Gastroesophageal sphincter (tissue), 4 donors: ENCODE measurements at regions not wholly inside any gene's neighbourhood (a gene's known extent, or its start where the extent isn't known, plus 50 kb on each side); places are given as distances from the start of the nearest gene placed in this dataset.

Source experiments
- ATAC-seq: fragments of 150-250 bp; one replicate; pipeline ENCODE4 v1.9.1; 2016; ENCODE audit warnings: mild to moderate bottlenecking, moderate library complexity
- H3K27ac ChIP-seq, 4 donors: fragments of 200-600 bp; sonication (generic) in 3 of 4; 1 replicate in 3 of 4; 2 replicates in 1 of 4; pipeline ENCODE4 v1.5.1; 2016 to 2019
- H3K27me3 ChIP-seq: fragments of 200-600 bp; sonication (generic); one replicate; pipeline ENCODE4 v1.5.1; 2019
- H3K36me3 ChIP-seq, 2 donors: fragments of 200-600 bp; sonication (generic); one replicate each; pipeline ENCODE4 v1.5.1; 2019; ENCODE audit warnings: control low read depth in 1 of 2
- H3K4me1 ChIP-seq, 3 donors: fragments of 200-600 bp; sonication (generic); 1 replicate in 2 of 3; 2 replicates in 1 of 3; pipeline ENCODE4 v1.5.1; 2016 to 2019; ENCODE audit warnings: control low read depth in 2 of 3
- H3K4me3 ChIP-seq, 2 donors: fragments of 200-600 bp; sonication (generic); one replicate each; pipeline ENCODE4 v1.5.1; 2019; ENCODE audit warnings: mild to moderate bottlenecking in 1 of 2, moderate library complexity in 1 of 2
- H3K9me3 ChIP-seq, 3 donors: fragments of 200-600 bp; sonication (generic); one replicate each; pipeline ENCODE4 v1.5.1; 2017 to 2019; ENCODE audit warnings: control low read depth in 2 of 3
- CTCF ChIP-seq, 4 experiments: fragments of 200-600 bp in 2 of 4; fragments of 450-650 bp in 2 of 4; sonication (generic) in 1 of 4; IDR thresholded peaks; one replicate each; pipeline ENCODE4 v1.5.1; 2017 to 2019; ENCODE audit warnings: antibody characterized with exemption in 4 of 4, mild to moderate bottlenecking in 2 of 4, moderate library complexity in 2 of 4
- EP300 ChIP-seq: sonication (generic); formaldehyde crosslinking; IDR thresholded peaks from one replicate; pipeline ENCODE4 v1.6.1; 2017; ENCODE audit warnings: antibody characterized with exemption, mild to moderate bottlenecking
- POLR2A ChIP-seq, 2 donors: fragments of 450-650 bp; IDR thresholded peaks; one replicate each; pipeline ENCODE4 v1.6.1; 2017; ENCODE audit warnings: antibody characterized with exemption in 2 of 2, mild to moderate bottlenecking in 2 of 2, moderate library complexity in 1 of 2
- POLR2AphosphoS5 ChIP-seq: sonication (generic); formaldehyde crosslinking; IDR thresholded peaks from one replicate; pipeline ENCODE4 v1.6.1; 2017; ENCODE audit warnings: antibody characterized with exemption
- WGBS, 2 donors: methylation state at CpG; one replicate each; pipeline ENCODE4 v1.1.5; 2018; ENCODE audit warnings: low coverage in 1 of 2; 5-methylcytosine and 5-hydroxymethylcytosine counted together

- no peak overlapping the region for H3K4me3 ChIP-seq
- WGBS, 2 donors, result 73 to 80% methylated on average over 1 of the region's 1 CpG
- no peaks in the 10 kb centered on the region for H3K4me1 ChIP-seq
- no peak for ATAC-seq
- no peaks in the 10 kb centered on the region for H3K27me3 ChIP-seq
- H3K36me3 ChIP-seq, result no peaks in the 10 kb centered on the region
- no peaks in the 10 kb centered on the region for H3K9me3 ChIP-seq
- TF ChIP-seq CTCF (IDR thresholded peaks at IDR 0.05) (no peak), POLR2A (IDR thresholded peaks at IDR 0.05) (no peak), EP300 (no peak), POLR2AphosphoS5 (no peak)
- no peak overlapping the region for H3K27ac ChIP-seq
These were observed 98.0 kb downstream of the CRPPA start for GRCh38 chr7:16323313-16323712.

DNA sequence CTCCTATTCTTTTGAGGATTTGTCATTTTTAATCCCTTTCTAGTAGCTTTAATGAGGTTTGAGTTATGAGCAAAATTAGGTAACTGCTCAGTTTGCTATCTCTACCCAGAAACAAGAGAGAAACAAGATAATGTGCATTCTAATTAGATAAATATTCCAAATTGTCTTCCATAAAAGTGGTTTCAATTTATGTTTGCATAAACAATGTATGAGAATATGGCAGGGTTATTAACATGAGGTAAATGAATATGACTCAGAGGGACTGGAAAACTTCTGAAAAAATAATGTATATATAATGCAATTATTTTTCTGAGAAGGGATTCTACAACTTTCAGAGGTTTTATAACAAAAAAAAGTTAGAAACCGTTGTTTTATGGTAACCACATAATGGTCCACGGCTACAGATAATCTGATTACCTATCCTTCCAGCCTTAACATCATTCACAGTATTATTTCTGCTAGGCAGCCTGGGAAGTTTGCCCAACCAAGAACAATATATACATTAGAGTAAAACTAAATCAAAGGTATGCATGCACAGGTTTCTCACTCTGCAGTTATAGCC lies 101.2 kb downstream of the CRPPA start:
- ATAC-seq, result no peak
- WGBS, 2 donors, result 56 to 74% methylated on average over 2 of the region's 2 CpGs
- Histone ChIP-seq H3K4me3 (no peak overlapping the region), H3K36me3 (no peaks in the 10 kb centered on the region), H3K27me3 (no peaks in the 10 kb centered on the region), H3K9me3 (no peaks in the 10 kb centered on the region), H3K4me1 (no peaks in the 10 kb centered on the region), H3K27ac (no peak overlapping the region)
- no peak for TF ChIP-seq CTCF (IDR thresholded peaks at IDR 0.05)
- no peak for TF ChIP-seq POLR2AphosphoS5
- TF ChIP-seq POLR2A (IDR thresholded peaks at IDR 0.05), result no peak
- TF ChIP-seq EP300, result no peak

GRCh38 chr7:16318989-16319915 lies 102.1 kb downstream of the CRPPA start:
- Histone ChIP-seq H3K27me3 (no peaks in the 10 kb centered on the region), H3K4me1 (no peaks in the 10 kb centered on the region), H3K9me3 (no peaks in the 10 kb centered on the region), H3K4me3 (no peak overlapping the region), H3K36me3 (no peaks in the 10 kb centered on the region), H3K27ac (no peak overlapping the region)
- TF ChIP-seq POLR2A (IDR thresholded peaks at IDR 0.05), result no peak
- no peak for ATAC-seq
- WGBS, 2 donors, result 79 to 94% methylated on average over 3 to 6 of the region's 6 CpGs

DNA sequence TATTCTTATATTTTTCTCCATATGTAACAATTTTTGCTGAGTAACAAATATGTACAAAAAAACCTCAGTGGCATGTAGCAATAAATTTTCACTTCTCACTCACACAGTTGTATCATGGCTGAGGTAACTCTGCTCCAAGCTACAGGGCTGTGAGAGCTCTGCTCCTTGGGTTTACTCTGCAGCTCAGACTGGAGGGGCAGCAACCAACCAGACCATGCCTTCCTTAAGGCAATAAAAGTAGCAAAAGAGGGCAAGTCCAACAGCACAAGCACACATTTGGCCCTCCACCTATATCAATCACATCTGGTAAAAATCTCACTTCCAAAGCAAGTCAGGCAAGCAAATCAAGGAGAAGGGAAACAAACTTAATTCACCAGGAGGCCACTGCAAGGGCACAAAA lies 102.9 kb downstream of the CRPPA start:
- Histone ChIP-seq H3K36me3 (no peaks in the 10 kb centered on the region), H3K27ac (no peak overlapping the region), H3K27me3 (no peaks in the 10 kb centered on the region), H3K9me3 (no peaks in the 10 kb centered on the region), H3K4me1 (no peaks in the 10 kb centered on the region), H3K4me3 (no peak overlapping the region)
- ATAC-seq, result no peak
- TF ChIP-seq CTCF (IDR thresholded peaks at IDR 0.05), result no peak
- no peak for TF ChIP-seq POLR2A (IDR thresholded peaks at IDR 0.05)
- TF ChIP-seq POLR2AphosphoS5, result no peak
- no peak for TF ChIP-seq EP300

DNA sequence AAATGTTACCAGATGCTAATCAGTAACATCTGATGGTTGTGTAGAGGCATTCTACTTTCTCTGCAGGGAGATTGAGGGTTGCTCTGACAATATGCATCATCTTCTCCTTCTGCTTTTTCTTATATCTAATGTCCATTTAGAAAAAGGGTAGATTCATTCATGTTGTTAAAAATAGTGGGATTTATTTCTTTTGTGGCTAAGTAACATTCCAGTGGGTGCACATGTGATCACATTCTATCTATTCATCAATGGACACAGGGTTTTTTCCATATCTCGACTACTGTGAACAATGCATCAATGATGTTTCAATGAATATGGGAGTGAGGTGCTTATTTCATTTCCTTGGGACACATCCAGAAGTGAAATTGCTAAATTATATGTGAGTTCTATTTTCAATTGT lies 103.9 kb downstream of the CRPPA start:
- H3K4me3 ChIP-seq, result no peak overlapping the region
- H3K27ac ChIP-seq, result no peak overlapping the region
- no peaks in the 10 kb centered on the region for H3K36me3 ChIP-seq
- no peak for ATAC-seq
- no peaks in the 10 kb centered on the region for H3K9me3 ChIP-seq
- no peaks in the 10 kb centered on the region for H3K27me3 ChIP-seq
- 75 to 76% methylated on average over 1 of the region's 1 CpG for WGBS, 2 donors
- H3K4me1 ChIP-seq, result no peaks in the 10 kb centered on the region
- TF ChIP-seq POLR2AphosphoS5, result no peak
- no peak for TF ChIP-seq EP300
- no peak for TF ChIP-seq CTCF (IDR thresholded peaks at IDR 0.05)
- no peak for TF ChIP-seq POLR2A (IDR thresholded peaks at IDR 0.05)
